Cardiac muscle cell (in vitro differentiated cells and primary cell): ENCODE measurements at regions not wholly inside any gene's neighbourhood (a gene's known extent, or its start where the extent isn't known, plus 50 kb on each side); places are given as distances from the start of the nearest gene placed in this dataset.

Experiments used
- DNase-seq, 2 donors: peaks; one replicate each; pipeline versions ENCODE4 v3.0.0 to v3.0.0-alpha.2; 2010 to 2017; ENCODE audit warnings: low read depth in 1 of 2, low spot score in 1 of 2
- H3K27ac ChIP-seq: fragments of 200-600 bp; sonication (generic); 2 replicates; pipeline ENCODE4 v1.5.1; 2016
- H3K27me3 ChIP-seq: fragments of 200-600 bp; sonication (generic); 2 replicates; pipeline ENCODE4 v1.6.0; 2016; ENCODE audit warnings: control low read depth
- H3K36me3 ChIP-seq: fragments of 200-600 bp; sonication (generic); 2 replicates; pipeline ENCODE4 v1.5.1; 2016; ENCODE audit warnings: control low read depth
- H3K4me1 ChIP-seq: fragments of 200-600 bp; sonication (generic); 2 replicates; pipeline ENCODE4 v1.8.1; 2017; ENCODE audit warnings: low read depth, mild to moderate bottlenecking, mixed run types
- H3K4me3 ChIP-seq: fragments of 200-600 bp; sonication (generic); 2 replicates; pipeline ENCODE4 v1.5.1; 2016; ENCODE audit warnings: mild to moderate bottlenecking
- H3K9me3 ChIP-seq: fragments of 200-600 bp; sonication (generic); 2 replicates; pipeline ENCODE4 v1.5.1; 2017; ENCODE audit warnings: low read depth, mild to moderate bottlenecking, control low read depth
- TF ChIP-seq, protein P1 (sequence below): IDR thresholded peaks from 2 replicates; pipeline ENCODE4 v1.5.1; 2012; ENCODE audit warnings: low read depth, mild to moderate bottlenecking, low read length

DNA sequence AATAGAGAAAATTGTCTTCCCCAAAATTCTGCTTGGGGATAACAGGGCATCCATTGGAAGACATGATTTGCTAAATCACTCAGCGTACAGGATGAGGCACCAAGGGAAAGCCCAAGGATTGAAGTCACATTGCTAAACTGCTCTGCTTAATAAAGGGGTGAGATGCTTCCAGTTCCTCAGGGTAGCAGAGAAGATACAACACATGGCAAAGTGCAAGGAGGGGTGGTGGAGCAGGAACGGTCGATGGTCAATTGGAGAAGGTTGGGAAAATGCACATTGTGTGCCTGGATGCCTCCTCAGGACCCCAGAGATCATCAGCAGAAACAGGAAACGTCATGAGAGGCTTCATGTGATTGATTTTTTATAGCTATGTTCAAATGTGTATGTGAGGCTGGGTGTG lies 116.3 kb upstream of the SOX1 start:
- Histone ChIP-seq H3K27me3 (peaks cover 28% of the 10 kb centered on the region), H3K36me3 (no peaks in the 10 kb centered on the region)
- no peak for DNase-seq

DNA sequence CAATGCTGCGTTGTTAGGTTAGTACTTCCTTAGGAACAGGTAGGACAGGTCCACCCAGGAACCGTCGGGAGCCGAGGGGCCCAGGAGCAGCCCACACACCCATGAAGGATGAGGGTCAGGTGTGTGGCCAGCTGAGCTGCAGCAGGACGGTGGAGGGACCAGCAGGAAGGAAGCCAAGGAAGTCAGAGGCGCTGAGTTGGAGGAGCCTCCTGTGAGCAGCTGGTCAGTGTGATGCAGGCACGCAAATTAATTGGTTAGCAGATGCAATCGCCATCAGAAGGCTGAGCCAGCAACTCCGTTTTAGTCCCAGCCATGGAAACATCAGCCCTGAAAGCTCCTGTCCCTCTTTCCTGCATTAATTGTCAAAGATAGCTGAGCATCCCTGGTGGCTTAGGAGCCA lies 114.9 kb upstream of the SOX1 start:
- no peak overlapping the region for H3K4me3 ChIP-seq
- no peaks in the 10 kb centered on the region for H3K4me1 ChIP-seq
- TF ChIP-seq, protein P1, sequence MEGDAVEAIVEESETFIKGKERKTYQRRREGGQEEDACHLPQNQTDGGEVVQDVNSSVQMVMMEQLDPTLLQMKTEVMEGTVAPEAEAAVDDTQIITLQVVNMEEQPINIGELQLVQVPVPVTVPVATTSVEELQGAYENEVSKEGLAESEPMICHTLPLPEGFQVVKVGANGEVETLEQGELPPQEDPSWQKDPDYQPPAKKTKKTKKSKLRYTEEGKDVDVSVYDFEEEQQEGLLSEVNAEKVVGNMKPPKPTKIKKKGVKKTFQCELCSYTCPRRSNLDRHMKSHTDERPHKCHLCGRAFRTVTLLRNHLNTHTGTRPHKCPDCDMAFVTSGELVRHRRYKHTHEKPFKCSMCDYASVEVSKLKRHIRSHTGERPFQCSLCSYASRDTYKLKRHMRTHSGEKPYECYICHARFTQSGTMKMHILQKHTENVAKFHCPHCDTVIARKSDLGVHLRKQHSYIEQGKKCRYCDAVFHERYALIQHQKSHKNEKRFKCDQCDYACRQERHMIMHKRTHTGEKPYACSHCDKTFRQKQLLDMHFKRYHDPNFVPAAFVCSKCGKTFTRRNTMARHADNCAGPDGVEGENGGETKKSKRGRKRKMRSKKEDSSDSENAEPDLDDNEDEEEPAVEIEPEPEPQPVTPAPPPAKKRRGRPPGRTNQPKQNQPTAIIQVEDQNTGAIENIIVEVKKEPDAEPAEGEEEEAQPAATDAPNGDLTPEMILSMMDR, result no peak
- no peaks in the 10 kb centered on the region for H3K9me3 ChIP-seq
- H3K27me3 ChIP-seq, result peaks cover 25% of the 10 kb centered on the region
- H3K27ac ChIP-seq, result no peak overlapping the region
- H3K36me3 ChIP-seq, result no peaks in the 10 kb centered on the region
- DNase-seq, result no peak

More for the DNA sequence above, 116.3 kb upstream of the SOX1 start:
- no peaks in the 10 kb centered on the region for H3K4me1 ChIP-seq
- no peak overlapping the region for H3K4me3 ChIP-seq
- H3K27ac ChIP-seq, result no peak overlapping the region
- H3K9me3 ChIP-seq, result no peaks in the 10 kb centered on the region
- TF ChIP-seq, protein P1, result no peak

DNA sequence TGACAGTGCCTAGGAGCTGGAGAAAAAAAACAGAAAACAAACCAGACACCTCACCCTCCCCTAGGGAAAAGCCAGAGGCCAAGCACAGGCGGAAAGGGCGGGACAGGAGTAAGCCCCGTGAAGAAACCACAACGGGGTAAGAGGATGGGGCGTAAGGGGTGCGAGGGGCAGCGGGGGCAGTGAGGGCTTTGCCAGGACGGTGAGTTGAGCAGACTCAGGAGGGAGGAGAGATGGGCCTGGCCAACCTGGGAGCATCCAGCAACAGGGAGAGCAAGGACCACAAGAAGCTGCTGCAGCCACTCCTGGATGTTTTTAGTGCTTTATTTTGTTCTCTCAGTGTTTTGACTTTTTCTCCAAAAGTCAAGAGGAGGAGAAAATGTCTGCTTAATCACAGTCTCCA lies 114.1 kb upstream of the SOX1 start:
- Histone ChIP-seq H3K4me1 (no peaks in the 10 kb centered on the region), H3K27ac (no peak overlapping the region), H3K4me3 (no peak overlapping the region), H3K27me3 (peaks cover 18% of the 10 kb centered on the region), H3K36me3 (no peaks in the 10 kb centered on the region), H3K9me3 (no peaks in the 10 kb centered on the region)
- TF ChIP-seq, protein P1, result no peak
- no peak for DNase-seq

DNA sequence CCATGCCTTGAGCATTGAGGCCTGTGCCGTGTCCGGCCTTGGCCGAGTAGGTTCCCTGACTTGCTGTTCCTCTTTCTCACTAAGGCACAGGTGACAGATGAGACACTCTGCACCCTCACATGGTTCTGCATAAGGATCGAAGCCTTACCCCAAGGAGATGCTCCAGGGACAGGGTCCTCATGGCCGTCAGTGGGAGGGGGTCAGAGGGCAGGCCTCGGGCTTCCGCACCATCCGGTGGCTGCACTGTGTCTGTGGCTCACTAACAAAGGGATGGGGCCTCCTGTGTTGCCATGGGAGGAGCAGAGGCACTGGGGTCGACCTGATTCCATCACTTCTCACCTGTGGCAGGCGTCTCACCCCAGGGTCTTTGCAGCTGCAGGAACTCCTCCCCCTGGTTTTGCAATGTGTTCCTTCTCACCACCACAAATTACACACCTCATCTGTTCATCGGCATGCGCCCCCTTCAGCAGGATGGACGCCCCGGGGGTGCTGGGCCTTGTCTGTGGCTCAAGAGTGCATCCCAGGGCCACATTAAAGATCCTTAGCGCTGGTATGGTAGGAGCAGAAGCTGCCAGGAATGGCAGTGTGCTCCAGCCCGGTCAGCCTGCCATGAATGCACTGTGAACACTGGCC lies 113.3 kb upstream of the SOX1 start:
- no peak for DNase-seq
- Histone ChIP-seq H3K36me3 (no peaks in the 10 kb centered on the region), H3K27me3 (peaks cover 12% of the 10 kb centered on the region)

DNA sequence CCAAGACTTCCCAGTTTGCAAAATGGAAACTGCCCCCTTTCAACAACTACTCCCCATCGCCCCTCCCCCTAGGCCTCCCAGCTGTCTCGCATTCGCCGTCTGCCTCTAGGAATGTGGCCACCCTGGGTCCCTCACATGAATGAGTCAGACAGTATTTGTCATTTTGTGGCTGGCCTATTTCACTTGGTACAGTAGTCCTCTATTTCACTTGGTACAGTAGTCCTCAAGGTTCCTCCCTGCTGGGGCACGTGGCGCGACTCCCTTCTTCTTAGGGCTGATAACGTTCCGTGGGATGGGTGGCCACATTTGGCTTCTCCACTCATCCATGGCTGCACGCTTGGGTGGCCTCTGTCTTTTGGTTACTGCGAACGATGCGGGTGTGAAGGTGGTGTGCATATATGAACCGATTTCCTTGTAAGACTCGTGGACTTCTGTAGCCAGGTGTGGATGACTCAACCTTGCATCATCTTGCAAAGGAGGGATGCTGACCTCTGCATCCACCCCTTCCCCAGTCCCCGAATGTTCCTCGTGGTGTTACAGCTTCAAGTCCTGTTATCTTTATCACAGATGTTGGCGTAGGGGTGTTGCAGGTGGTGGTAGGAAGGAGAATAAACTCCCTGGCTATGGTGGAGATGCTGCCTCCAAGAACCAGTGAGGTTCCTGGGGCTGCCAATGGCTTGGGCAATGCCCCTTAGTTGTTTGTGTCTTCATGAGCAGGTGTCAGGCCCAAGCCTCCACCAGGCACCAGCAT lies 112.1 kb upstream of the SOX1 start:
- Histone ChIP-seq H3K4me1 (no peaks in the 10 kb centered on the region), H3K27ac (no peak overlapping the region), H3K4me3 (no peak overlapping the region), H3K27me3 (peaks cover 12% of the 10 kb centered on the region), H3K9me3 (no peaks in the 10 kb centered on the region), H3K36me3 (no peaks in the 10 kb centered on the region)
- TF ChIP-seq, protein P1, result no peak
- no peak for DNase-seq

More for the DNA sequence above, 113.3 kb upstream of the SOX1 start:
- H3K4me1 ChIP-seq, result no peaks in the 10 kb centered on the region
- no peaks in the 10 kb centered on the region for H3K9me3 ChIP-seq
- TF ChIP-seq, protein P1, result no peak
- no peak overlapping the region for H3K4me3 ChIP-seq
- H3K27ac ChIP-seq, result no peak overlapping the region
